OCI-LY1 (cell line): ENCODE measurements at regions not wholly inside any gene's neighbourhood (a gene's known extent, or its start where the extent isn't known, plus 50 kb on each side); places are given as distances from the start of the nearest gene placed in this dataset.

Experiments
- EZH2 ChIP-seq: fragments of 200-600 bp; sonication (generic), shearing (Covaris generic); IDR thresholded peaks from 2 replicates; pipeline ENCODE4 v1.8.0; 2017; ENCODE audit warnings: borderline replicate concordance, mixed run types, mild to moderate bottlenecking, antibody characterized with exemption, low read length, moderate library complexity, mixed read lengths
- TF ChIP-seq, protein P1 (sequence below): fragments of 200-600 bp; sonication (generic), shearing (Covaris generic); IDR thresholded peaks from 2 replicates; pipeline ENCODE4 v1.5.1; 2017; ENCODE audit warnings: mild to moderate bottlenecking, antibody characterized with exemption, low read length, moderate library complexity, mixed read lengths

DNA sequence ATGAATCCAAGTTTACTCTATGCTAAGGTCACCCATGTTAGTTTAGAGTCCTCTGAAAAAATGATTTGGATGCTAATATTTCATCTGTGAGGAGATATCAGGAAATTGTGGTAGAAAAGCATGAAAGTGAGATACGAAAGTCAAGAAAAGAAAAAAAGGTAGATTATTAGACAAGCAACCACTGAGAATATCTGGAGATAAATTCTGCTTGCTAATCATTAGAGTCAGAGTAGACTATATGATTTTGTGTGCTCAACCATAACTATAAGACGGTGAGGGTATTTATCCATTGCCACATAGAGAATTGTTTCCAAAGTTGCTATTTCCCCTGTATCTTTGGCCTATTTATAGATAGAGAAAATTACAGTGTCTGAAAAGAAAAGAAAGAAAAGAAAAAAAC, 706.7 kb downstream of the SLITRK5 start:
- TF ChIP-seq, protein P1, sequence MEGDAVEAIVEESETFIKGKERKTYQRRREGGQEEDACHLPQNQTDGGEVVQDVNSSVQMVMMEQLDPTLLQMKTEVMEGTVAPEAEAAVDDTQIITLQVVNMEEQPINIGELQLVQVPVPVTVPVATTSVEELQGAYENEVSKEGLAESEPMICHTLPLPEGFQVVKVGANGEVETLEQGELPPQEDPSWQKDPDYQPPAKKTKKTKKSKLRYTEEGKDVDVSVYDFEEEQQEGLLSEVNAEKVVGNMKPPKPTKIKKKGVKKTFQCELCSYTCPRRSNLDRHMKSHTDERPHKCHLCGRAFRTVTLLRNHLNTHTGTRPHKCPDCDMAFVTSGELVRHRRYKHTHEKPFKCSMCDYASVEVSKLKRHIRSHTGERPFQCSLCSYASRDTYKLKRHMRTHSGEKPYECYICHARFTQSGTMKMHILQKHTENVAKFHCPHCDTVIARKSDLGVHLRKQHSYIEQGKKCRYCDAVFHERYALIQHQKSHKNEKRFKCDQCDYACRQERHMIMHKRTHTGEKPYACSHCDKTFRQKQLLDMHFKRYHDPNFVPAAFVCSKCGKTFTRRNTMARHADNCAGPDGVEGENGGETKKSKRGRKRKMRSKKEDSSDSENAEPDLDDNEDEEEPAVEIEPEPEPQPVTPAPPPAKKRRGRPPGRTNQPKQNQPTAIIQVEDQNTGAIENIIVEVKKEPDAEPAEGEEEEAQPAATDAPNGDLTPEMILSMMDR, result no peak
- TF ChIP-seq EZH2, result no peak
